Stimulated activated CD4-positive, alpha-beta T cell treated with anti-CD3 and anti-CD28 coated beads, Interleukin-1b, Interleukin-23, amount 100 ng/mL, for 1 hour (primary cell): ENCODE measurements at regions not wholly inside any gene's neighbourhood (a gene's known extent, or its start where the extent isn't known, plus 50 kb on each side); places are given as distances from the start of the nearest gene placed in this dataset.

Source experiments
- DNase-seq, 2 donors: peaks; one replicate each; pipeline ENCODE4 v3.0.0-alpha.2; 2020; ENCODE audit warnings: low read depth in 2 of 2

GRCh38 chr1:56222914-56223540 lies 356.3 kb downstream of the PLPP3 start:
- DNase-seq = no peak

- DNase-seq = no peak
Measured at GRCh38 chr1:56220021-56220420, 359.3 kb downstream of the PLPP3 start.

GRCh38 chr1:56218023-56218422 lies 361.3 kb downstream of the PLPP3 start:
- DNase-seq = no peak

GRCh38 chr1:56216218-56216617 lies 363.1 kb downstream of the PLPP3 start:
- no peak for DNase-seq

- no peak for DNase-seq
Measured at GRCh38 chr1:56215771-56216170, 363.6 kb downstream of the PLPP3 start.

GRCh38 chr1:56215086-56215485 lies 364.3 kb downstream of the PLPP3 start:
- DNase-seq = no peak

- DNase-seq = no peak
Measured at GRCh38 chr1:56213068-56213467, 366.3 kb downstream of the PLPP3 start.

GRCh38 chr1:56212143-56212542 lies 367.2 kb downstream of the PLPP3 start:
- no peak for DNase-seq

GRCh38 chr1:56206391-56206790 lies 373.0 kb downstream of the PLPP3 start:
- no peak for DNase-seq

GRCh38 chr1:56204206-56204605 lies 375.2 kb downstream of the PLPP3 start:
- DNase-seq = no peak

GRCh38 chr1:56202796-56203492 lies 376.4 kb downstream of the PLPP3 start:
- DNase-seq = no peak

GRCh38 chr1:56202186-56202585 lies 377.2 kb downstream of the PLPP3 start:
- DNase-seq = no peak

GRCh38 chr1:56200896-56201295 lies 378.5 kb downstream of the PLPP3 start:
- no peak for DNase-seq

GRCh38 chr1:56200442-56200841 lies 378.9 kb downstream of the PLPP3 start:
- DNase-seq = no peak

GRCh38 chr1:56199956-56200355 lies 379.4 kb downstream of the PLPP3 start:
- DNase-seq = no peak

- DNase-seq = no peak
Measured at GRCh38 chr1:56199061-56199460, 380.3 kb downstream of the PLPP3 start.

- no peak for DNase-seq
Measured at GRCh38 chr1:56197946-56198345, 381.4 kb downstream of the PLPP3 start.

- no peak for DNase-seq
Measured at GRCh38 chr1:56196839-56197238, 382.5 kb downstream of the PLPP3 start.

GRCh38 chr1:56194701-56195300 lies 384.6 kb downstream of the PLPP3 start:
- no peak for DNase-seq

- DNase-seq = no peak
Measured at GRCh38 chr1:56193656-56194055, 385.7 kb downstream of the PLPP3 start.

- no peak for DNase-seq
Measured at GRCh38 chr1:56191369-56191768, 388.0 kb downstream of the PLPP3 start.

GRCh38 chr1:56190806-56191365 lies 388.5 kb downstream of the PLPP3 start:
- no peak for DNase-seq
